ENCODE measurements at regions not wholly inside any gene's neighbourhood (a gene's known extent, or its start where the extent isn't known, plus 50 kb on each side); places are given as distances from the start of the nearest gene placed in this dataset.

GRCh38 chr10:28948046-28948445, 270.7 kb downstream of the BAMBI start:
- no peaks in the 10 kb centered on the region for H3K9me3 ChIP-seq (ENCODE audit: control insufficient read depth, low read depth, low read length)
- TF ChIP-seq CTCF (optimal IDR thresholded peaks at IDR 0.05 in 1 of 3, IDR thresholded peaks at IDR 0.05 in 1 of 3, conservative IDR thresholded peaks at IDR 0.05 in 1 of 3; ENCODE audit: extremely low read depth in 1 of 3, insufficient read depth in 2 of 3, low read length in 3 of 3) (no peak), EZH2 (IDR thresholded peaks at IDR 0.05; ENCODE audit: low read length) (no peak)
- H3K4me2 ChIP-seq (ENCODE audit: control insufficient read depth, extremely low read depth, insufficient read depth, low read depth, low read length): no peak overlapping the region
- no peaks in the 10 kb centered on the region for H3K36me3 ChIP-seq (ENCODE audit: control insufficient read depth in 2 of 2, extremely low read depth in 1 of 2, insufficient read depth in 2 of 2, low read length in 2 of 2)
- no peak overlapping the region for H2AFZ ChIP-seq (ENCODE audit: control insufficient read depth, low read length)
- H4K20me1 ChIP-seq (ENCODE audit: control insufficient read depth, extremely low read depth, insufficient read depth, low read length): no peaks in the 10 kb centered on the region
- DNase-seq (ENCODE audit: low read depth, low spot score) (no peak), FAIRE-seq (no peak)
- H3K79me2 ChIP-seq (ENCODE audit: control insufficient read depth, insufficient read depth, low read length): no peaks in the 10 kb centered on the region
- no peak overlapping the region for H3K4me3 ChIP-seq (ENCODE audit: control insufficient read depth in 2 of 3, extremely low read depth in 1 of 3, insufficient read depth in 2 of 3, low read depth in 1 of 3, low read length in 3 of 3)
- dilution Hi-C loops (cut with MboI; ENCODE audit: extremely low pct_ligation_motif_present, low sequenced_read_pairs): no loop called here
- no peaks in the 10 kb centered on the region for H3K27me3 ChIP-seq (ENCODE audit: control insufficient read depth, extremely low read depth, insufficient read depth, low read length)
- no peak overlapping the region for H3K9ac ChIP-seq (ENCODE audit: control insufficient read depth, extremely low read depth, insufficient read depth, low read length)
- H3K9me1 ChIP-seq (ENCODE audit: control insufficient read depth, extremely low read depth, insufficient read depth, low read length): no peaks in the 10 kb centered on the region
- no peak overlapping the region for H3K27ac ChIP-seq (ENCODE audit: control insufficient read depth, insufficient read depth, low read length)
- H3K4me1 ChIP-seq (ENCODE audit: control insufficient read depth, extremely low read depth, insufficient read depth, low read length): no peaks in the 10 kb centered on the region

- Histone ChIP-seq H3K4me2 (ENCODE audit: control insufficient read depth, extremely low read depth, insufficient read depth, low read depth, low read length) (no peak overlapping the region), H3K4me1 (ENCODE audit: control insufficient read depth, extremely low read depth, insufficient read depth, low read length) (no peaks in the 10 kb centered on the region), H3K27ac (ENCODE audit: control insufficient read depth, insufficient read depth, low read length) (no peak overlapping the region), H3K27me3 (ENCODE audit: control insufficient read depth, extremely low read depth, insufficient read depth, low read length) (no peaks in the 10 kb centered on the region), H3K9ac (ENCODE audit: control insufficient read depth, extremely low read depth, insufficient read depth, low read length) (no peak overlapping the region), H3K36me3 (ENCODE audit: control insufficient read depth in 2 of 2, extremely low read depth in 1 of 2, insufficient read depth in 2 of 2, low read length in 2 of 2) (no peaks in the 10 kb centered on the region), H2AFZ (ENCODE audit: control insufficient read depth, low read length) (no peak overlapping the region), H4K20me1 (ENCODE audit: control insufficient read depth, extremely low read depth, insufficient read depth, low read length) (no peaks in the 10 kb centered on the region), H3K79me2 (ENCODE audit: control insufficient read depth, insufficient read depth, low read length) (no peaks in the 10 kb centered on the region), H3K9me3 (ENCODE audit: control insufficient read depth, low read depth, low read length) (no peaks in the 10 kb centered on the region), H3K4me3 (ENCODE audit: control insufficient read depth in 2 of 3, extremely low read depth in 1 of 3, insufficient read depth in 2 of 3, low read depth in 1 of 3, low read length in 3 of 3) (no peak overlapping the region), H3K9me1 (ENCODE audit: control insufficient read depth, extremely low read depth, insufficient read depth, low read length) (no peaks in the 10 kb centered on the region)
- no peak for DNase-seq (ENCODE audit: low read depth, low spot score)
- no peak for FAIRE-seq
- TF ChIP-seq CTCF (optimal IDR thresholded peaks at IDR 0.05 in 1 of 3, IDR thresholded peaks at IDR 0.05 in 1 of 3, conservative IDR thresholded peaks at IDR 0.05 in 1 of 3; ENCODE audit: extremely low read depth in 1 of 3, insufficient read depth in 2 of 3, low read length in 3 of 3) (no peak), EZH2 (IDR thresholded peaks at IDR 0.05; ENCODE audit: low read length) (no peak)
- dilution Hi-C loops (cut with MboI; ENCODE audit: extremely low pct_ligation_motif_present, low sequenced_read_pairs): no loop called here
Observed at GRCh38 chr10:28949005-28950004, 272.0 kb downstream of the BAMBI start.
